D341Med (cell line): ENCODE measurements at regions not wholly inside any gene's neighbourhood (a gene's known extent, or its start where the extent isn't known, plus 50 kb on each side); places are given as distances from the start of the nearest gene placed in this dataset.
"Not testable (repeated sequence)": the region's sequence is repeated elsewhere in the genome, so short reads cannot be mapped to it uniquely, and the experiment has no call there.

Experiments
- DNase-seq: peaks from one replicate; pipeline ENCODE4 v3.0.0; 2012; ENCODE audit warnings: low spot score

- DNase-seq, result no peak
Measured at GRCh38 chr5:85395526-85395925, 1010.8 kb upstream of the EDIL3 start.

- no peak for DNase-seq
Measured at GRCh38 chr5:85397451-85397850, 1012.8 kb upstream of the EDIL3 start.

DNA sequence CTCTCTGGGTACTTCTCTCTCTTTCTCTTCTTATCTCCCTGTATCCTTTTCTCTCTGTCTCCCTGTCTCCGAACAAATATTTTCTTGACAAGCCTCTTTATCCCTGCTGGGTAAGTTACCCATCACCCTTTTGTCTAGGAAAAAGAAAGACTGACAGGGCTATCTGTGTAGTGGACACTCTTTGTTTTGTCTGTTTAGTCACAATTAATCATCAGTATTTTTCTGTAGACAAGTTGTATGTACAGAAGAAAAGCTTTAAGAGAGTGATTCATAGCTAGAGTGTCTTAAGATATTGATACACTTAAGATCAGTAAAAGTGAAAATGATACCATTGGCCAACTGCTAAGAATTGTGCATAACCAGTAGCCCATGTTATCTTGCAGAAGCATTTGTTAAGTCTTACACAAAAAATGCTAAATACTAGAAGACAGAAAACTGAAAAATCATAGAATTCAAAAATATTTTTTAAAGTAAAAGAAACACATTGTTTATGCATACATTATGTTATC, 1043.8 kb upstream of the EDIL3 start:
- DNase-seq, result no peak

- DNase-seq, result not testable (repeated sequence)
Measured at GRCh38 chr5:85431726-85432125, 1047.0 kb upstream of the EDIL3 start.

- no peak for DNase-seq
Measured at GRCh38 chr5:85441156-85441555, 1056.5 kb upstream of the EDIL3 start.

GRCh38 chr5:85441853-85442252, 1057.2 kb upstream of the EDIL3 start:
- no peak for DNase-seq

GRCh38 chr5:85452322-85453025, 1067.8 kb upstream of the EDIL3 start:
- DNase-seq, result no peak

DNA sequence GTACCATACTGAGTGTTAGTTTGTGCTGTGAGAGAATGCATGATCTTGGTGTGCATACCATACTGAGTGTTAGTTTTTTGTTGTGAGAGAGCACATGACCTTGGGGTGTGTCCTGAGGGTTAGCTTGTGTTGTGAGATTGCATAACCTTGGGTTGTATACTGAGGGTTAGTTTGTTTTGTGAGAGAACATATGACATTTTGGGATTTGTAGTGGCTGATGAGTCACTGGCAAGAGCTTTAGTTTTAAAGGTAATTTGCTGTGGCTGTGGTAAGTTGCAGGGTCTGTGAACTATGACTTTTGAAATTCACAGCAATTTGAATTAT, 1068.3 kb upstream of the EDIL3 start:
- DNase-seq, result no peak

DNA sequence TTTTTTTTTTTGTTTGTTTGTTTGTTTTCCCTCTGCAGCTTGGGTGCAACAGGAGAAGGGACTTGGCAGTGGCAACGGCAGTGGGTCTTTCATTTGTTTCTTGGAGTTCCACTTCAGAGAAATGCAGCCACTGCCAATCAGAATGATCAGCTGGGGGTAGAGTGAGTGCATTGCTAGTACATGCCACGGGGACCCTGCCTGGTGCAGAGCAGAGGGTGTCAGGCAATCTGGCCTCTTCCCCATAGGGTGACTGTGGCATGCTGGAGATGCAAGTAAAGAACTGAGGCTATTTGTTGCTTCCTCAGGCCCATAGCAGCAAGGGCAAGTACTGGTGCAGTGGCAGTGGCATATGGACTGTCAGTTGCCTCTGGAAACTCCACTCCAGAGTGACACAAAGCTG, 1073.6 kb upstream of the EDIL3 start:
- no peak for DNase-seq

DNA sequence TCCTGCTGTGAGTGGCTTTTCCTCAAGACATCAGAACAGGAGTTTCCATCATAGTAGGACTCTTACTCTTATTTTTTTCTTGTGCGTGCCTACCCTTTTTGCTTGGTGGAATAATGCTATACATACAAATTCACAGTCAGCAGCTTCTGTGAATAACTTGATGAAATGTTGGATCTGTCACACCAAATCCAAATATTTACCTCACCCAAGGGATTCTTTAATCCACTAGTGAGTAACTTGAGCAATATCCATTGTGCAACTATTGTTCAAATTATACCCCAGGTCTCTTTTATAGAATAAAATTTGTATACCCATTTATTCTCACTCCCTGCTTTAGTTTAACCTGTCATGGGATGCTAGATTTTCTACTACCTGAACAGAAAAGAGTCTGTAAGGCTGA, 1078.3 kb upstream of the EDIL3 start:
- DNase-seq, result no peak

- no peak for DNase-seq
Measured at GRCh38 chr5:85466423-85466822, 1081.7 kb upstream of the EDIL3 start.

DNA sequence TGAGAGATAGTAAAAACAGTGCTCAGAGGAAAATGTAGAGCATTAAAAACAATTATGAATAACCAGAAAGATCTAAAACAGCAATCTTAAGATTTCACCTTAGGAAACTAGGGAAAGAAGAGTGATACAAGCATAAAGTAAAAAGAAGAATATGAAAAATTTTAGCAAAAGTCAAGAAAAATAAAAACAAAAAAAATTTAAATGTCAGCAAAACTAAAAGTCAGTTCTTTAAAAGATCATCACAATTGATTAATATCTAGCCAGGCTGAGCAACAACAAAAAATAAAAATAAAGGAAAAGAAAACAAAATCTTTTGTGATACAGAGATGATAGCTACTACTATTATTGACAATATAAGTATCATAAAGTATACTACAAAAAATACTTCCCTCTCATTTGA, 1088.1 kb upstream of the EDIL3 start:
- DNase-seq, result no peak

- DNase-seq, result not testable (repeated sequence)
Measured at GRCh38 chr5:85475151-85475550, 1090.5 kb upstream of the EDIL3 start.

- no peak for DNase-seq
Measured at GRCh38 chr5:85476617-85477016, 1091.9 kb upstream of the EDIL3 start.

DNA sequence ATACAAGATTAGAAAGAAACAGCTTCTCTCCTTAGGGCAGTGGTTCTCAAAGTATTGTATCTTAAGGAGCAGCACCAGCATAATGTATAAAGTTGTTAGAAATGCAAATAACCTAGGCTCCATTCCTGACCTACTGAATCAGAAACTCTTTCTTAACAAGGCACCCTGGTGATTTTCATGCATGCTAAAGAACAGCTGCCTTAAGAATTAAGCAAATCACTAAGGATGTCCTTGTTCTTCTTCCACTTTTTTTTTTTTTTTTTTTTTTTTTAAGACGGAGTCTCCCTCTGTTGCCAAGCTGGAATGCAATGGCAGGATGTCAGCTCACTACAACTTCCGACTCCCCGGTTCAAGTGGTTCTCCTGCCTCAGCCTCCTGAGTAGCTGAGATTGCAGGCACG, 1095.2 kb upstream of the EDIL3 start:
- no peak for DNase-seq

GRCh38 chr5:85484982-85485574, 1100.4 kb upstream of the EDIL3 start:
- no peak for DNase-seq

DNA sequence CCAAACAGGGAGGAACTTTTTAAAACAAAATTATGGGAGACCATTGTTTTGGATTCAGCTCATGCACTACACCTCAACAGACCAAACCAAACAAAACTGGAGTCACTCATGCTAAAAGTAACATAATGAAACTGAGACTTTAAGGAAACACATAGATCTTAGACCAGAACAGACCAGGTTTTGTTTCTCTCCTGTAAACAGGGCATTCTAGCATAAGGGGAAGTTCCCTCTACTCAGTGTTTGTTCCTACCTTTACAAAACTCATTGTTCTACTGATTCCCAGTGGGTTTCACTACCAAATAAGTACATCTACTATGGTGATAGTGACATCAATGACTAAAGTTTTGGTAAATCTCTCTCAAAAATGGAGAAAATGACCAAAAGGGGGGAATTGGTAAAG, 1103.6 kb upstream of the EDIL3 start:
- DNase-seq, result no peak

GRCh38 chr5:85500869-85501268, 1116.2 kb upstream of the EDIL3 start:
- DNase-seq, result no peak

GRCh38 chr5:85512896-85513295, 1104.8 kb upstream of the COX7C start:
- no peak for DNase-seq

- DNase-seq, result no peak
Measured at GRCh38 chr5:85515588-85515987, 1102.2 kb upstream of the COX7C start.

DNA sequence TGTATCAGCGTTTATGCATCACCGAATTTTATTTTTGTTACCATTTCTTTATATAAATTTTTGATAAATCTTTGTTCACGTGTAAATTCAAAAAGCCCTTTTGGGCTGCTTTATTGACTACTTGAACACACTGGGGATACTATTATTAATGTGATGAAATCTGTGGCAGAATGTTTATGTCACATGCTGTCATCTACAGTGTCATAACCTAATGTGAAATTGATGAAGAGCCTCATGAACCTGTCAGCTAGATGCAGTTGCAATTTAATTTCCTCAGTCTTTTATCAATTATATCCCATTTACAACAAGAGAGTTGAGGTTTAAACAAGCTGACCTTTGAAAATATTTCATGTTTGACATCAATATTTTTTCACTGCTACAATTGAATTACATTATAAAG, 1100.4 kb upstream of the COX7C start:
- DNase-seq, result no peak

GRCh38 chr5:85533341-85534047, 1084.2 kb upstream of the COX7C start:
- DNase-seq, result no peak

DNA sequence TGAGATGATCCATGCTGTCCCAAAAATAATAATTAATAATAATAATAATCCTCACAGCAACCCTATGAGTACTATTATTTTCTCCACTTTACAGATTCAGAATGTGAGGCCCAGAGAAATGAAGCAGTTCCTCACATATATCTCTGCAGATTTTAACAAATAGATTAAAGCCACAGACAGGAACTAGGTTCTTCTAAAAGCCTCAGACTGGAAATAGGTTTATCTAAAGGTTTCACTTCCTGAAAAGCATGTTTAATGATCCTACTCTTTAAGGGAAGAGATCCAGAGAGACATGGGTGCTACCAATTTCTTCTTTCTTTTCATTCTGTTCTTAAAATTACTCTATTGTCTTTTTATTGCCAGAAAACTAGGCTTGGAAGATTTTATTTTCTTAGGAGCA, 1079.4 kb upstream of the COX7C start:
- no peak for DNase-seq
